PC-9 (cell line): ENCODE measurements at regions not wholly inside any gene's neighbourhood (a gene's known extent, or its start where the extent isn't known, plus 50 kb on each side); places are given as distances from the start of the nearest gene placed in this dataset.

Experiments used
- BruUV-seq: library from RNA; stranded (reverse); fragments of 400-500 nt; replicated peaks from 2 replicates; lab custom pipeline; 2021; lab: Mats Ljungman, UMichigan
- CTCF ChIA-PET: fragments of 300-600 bp; sonication (Branson Sonifier 250); formaldehyde crosslinking; loops from one replicate; lab custom pipeline; 2022; ENCODE audit warnings: antibody characterized with exemption; lab: Charles Lee
- POLR2A ChIA-PET: fragments of 300-600 bp; sonication (Branson Sonifier 250); formaldehyde crosslinking; loops from one replicate; lab custom pipeline; 2022; ENCODE audit warnings: antibody characterized with exemption; ENCODE audit not compliant: unreplicated experiment; lab: Charles Lee
- DNase-seq, 2 experiments: peaks; one replicate each; pipeline versions ENCODE4 v3.0.0 to v3.0.0-alpha.2; 2015 to 2022; ENCODE audit warnings: mixed read lengths in 1 of 2
- H2AFZ ChIP-seq: fragments of 200-600 bp; sonication (generic); 2 replicates; pipeline ENCODE4 v1.8.1; 2017; ENCODE audit warnings: antibody characterized with exemption
- H3F3A ChIP-seq: fragments of 200-600 bp; sonication (generic); 2 replicates; pipeline ENCODE4 v1.8.1; 2017; ENCODE audit warnings: antibody characterized with exemption, mild to moderate bottlenecking, low read depth; ENCODE audit not compliant: insufficient read depth
- H3K27ac ChIP-seq: fragments of 200-600 bp; sonication (generic); 2 replicates; pipeline ENCODE4 v1.6.1; 2016; ENCODE audit warnings: mixed run types
- H3K27me3 ChIP-seq: fragments of 200-600 bp; sonication (generic); 2 replicates; pipeline ENCODE4 v1.6.1; 2016; ENCODE audit warnings: low read depth, mixed run types; ENCODE audit not compliant: insufficient read depth
- H3K36me3 ChIP-seq: fragments of 200-600 bp; sonication (generic); 2 replicates; pipeline ENCODE4 v1.6.1; 2016; ENCODE audit warnings: low read depth, mixed run types
- H3K4me1 ChIP-seq: fragments of 200-600 bp; sonication (generic); replicated peaks from 2 replicates; pipeline ENCODE4 v1.6.1; 2016; ENCODE audit warnings: mixed run types; ENCODE audit not compliant: insufficient read depth
- H3K4me2 ChIP-seq: fragments of 200-600 bp; sonication (generic); 2 replicates; pipeline ENCODE4 v1.6.1; 2017; ENCODE audit warnings: mixed run types
- H3K4me3 ChIP-seq: fragments of 200-600 bp; sonication (generic); 2 replicates; pipeline ENCODE4 v1.6.1; 2016; ENCODE audit warnings: mixed run types
- H3K79me2 ChIP-seq: fragments of 200-600 bp; sonication (generic); 2 replicates; pipeline ENCODE4 v1.6.1; 2017; ENCODE audit warnings: low read depth, mixed run types
- H3K9me2 ChIP-seq: fragments of 200-600 bp; sonication (generic); 2 replicates; pipeline ENCODE4 v1.8.1; 2017; ENCODE audit warnings: mild to moderate bottlenecking; ENCODE audit not compliant: insufficient read depth
- H3K9me3 ChIP-seq: fragments of 200-600 bp; sonication (generic); 2 replicates; pipeline ENCODE4 v1.8.1; 2016; ENCODE audit warnings: low read depth; ENCODE audit not compliant: insufficient read depth
- H4K20me1 ChIP-seq: fragments of 200-600 bp; sonication (generic); 2 replicates; pipeline ENCODE4 v1.8.1; 2017; ENCODE audit not compliant: insufficient read depth
- EZH2 ChIP-seq: fragments of 200-600 bp; sonication (generic); IDR thresholded peaks from 2 replicates; pipeline ENCODE4 v1.8.0; 2017; ENCODE audit warnings: antibody characterized with exemption, low read depth
- intact Hi-C: fragments of 100-400 bp; cut with micrococcal nuclease; formaldehyde crosslinking; loops from one replicate; pipeline ENCODE4 v1.10.0; 2022; ENCODE audit not compliant: unreplicated experiment
- TF ChIP-seq, protein P1 (sequence below): fragments of 200-600 bp; sonication (generic); conservative IDR thresholded peaks from 2 replicates; pipeline ENCODE4 v1.6.1; 2017; ENCODE audit warnings: mixed run types, antibody characterized with exemption, mild to moderate bottlenecking, moderate library complexity

DNA sequence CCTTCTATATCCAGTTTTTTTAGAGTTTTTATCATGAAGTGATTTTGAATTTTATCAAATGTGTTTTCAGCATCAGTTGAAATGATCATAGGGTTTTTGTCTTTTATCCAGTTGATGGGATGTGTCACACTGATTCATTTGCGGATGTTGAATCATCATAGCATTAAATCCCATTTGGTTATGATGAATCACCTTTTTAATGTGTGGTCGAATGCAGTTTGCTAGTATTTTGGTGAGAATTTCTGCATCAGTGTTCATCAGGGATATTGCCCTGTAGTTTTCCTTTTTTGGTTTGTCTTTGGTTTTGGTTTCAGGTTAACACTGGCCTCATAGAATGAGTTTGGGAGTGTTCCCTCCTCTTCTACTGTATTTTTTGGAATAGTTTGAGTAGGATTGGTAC, 80.3 kb downstream of the DIRAS3 start:
- CTCF ChIA-PET, result no interaction called here

DNA sequence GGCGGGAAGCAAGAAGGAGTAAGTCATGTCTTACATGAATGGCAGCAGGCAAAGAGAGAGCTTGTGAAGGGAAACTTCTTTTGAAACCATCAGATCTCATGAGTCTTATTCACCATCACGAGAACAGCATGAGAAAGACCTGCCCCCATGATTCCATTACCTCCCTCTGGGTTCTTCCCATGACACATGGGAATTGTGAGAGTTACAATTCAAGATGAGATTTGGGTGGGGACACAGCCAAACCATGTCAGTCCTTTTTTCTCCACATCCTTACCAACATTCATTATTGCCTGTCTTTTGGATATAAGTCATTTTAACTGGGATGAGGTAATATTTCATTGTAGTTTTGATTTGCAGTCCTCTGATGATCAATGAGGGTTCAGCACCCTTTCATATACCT, 81.0 kb downstream of the DIRAS3 start:
- no peaks in the 10 kb centered on the region for H3K27me3 ChIP-seq
- no peak overlapping the region for H3K4me2 ChIP-seq
- intact Hi-C loops, result no loop called here
- H2AFZ ChIP-seq, result no peak overlapping the region
- peaks cover 4% of the 10 kb centered on the region; the same call in 1 of the 2 replicates for H3K4me1 ChIP-seq
- TF ChIP-seq, protein P1, sequence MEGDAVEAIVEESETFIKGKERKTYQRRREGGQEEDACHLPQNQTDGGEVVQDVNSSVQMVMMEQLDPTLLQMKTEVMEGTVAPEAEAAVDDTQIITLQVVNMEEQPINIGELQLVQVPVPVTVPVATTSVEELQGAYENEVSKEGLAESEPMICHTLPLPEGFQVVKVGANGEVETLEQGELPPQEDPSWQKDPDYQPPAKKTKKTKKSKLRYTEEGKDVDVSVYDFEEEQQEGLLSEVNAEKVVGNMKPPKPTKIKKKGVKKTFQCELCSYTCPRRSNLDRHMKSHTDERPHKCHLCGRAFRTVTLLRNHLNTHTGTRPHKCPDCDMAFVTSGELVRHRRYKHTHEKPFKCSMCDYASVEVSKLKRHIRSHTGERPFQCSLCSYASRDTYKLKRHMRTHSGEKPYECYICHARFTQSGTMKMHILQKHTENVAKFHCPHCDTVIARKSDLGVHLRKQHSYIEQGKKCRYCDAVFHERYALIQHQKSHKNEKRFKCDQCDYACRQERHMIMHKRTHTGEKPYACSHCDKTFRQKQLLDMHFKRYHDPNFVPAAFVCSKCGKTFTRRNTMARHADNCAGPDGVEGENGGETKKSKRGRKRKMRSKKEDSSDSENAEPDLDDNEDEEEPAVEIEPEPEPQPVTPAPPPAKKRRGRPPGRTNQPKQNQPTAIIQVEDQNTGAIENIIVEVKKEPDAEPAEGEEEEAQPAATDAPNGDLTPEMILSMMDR, result no peak
- no peak for TF ChIP-seq EZH2
- DNase-seq, result no peak
- H3K9me3 ChIP-seq, result no peaks in the 10 kb centered on the region; the same call in 1 of the 2 replicates
- no peaks in the 10 kb centered on the region; the same call in 1 of the 2 replicates for H3F3A ChIP-seq
- CTCF ChIA-PET, result no interaction called here
- no peak overlapping the region for H3K4me3 ChIP-seq
- BruUV-seq, result no TSS peak
- no peaks in the 10 kb centered on the region for H4K20me1 ChIP-seq
- H3K79me2 ChIP-seq, result no peaks in the 10 kb centered on the region
- H3K9me2 ChIP-seq, result no peaks in the 10 kb centered on the region; the same call in 1 of the 2 replicates
- H3K27ac ChIP-seq, result no peak overlapping the region
- no peaks in the 10 kb centered on the region for H3K36me3 ChIP-seq
- POLR2A ChIA-PET, result no interaction called here

More for the DNA sequence above, 80.3 kb downstream of the DIRAS3 start:
- no peaks in the 10 kb centered on the region; the same call in 1 of the 2 replicates for H3K9me2 ChIP-seq
- H4K20me1 ChIP-seq, result no peaks in the 10 kb centered on the region
- H3K4me3 ChIP-seq, result no peak overlapping the region
- peak overlapping the region; percentile 11; the same call in 1 of the 2 replicates for H3K27ac ChIP-seq
- H2AFZ ChIP-seq, result no peak overlapping the region
- TF ChIP-seq EZH2, result no peak
- TF ChIP-seq, protein P1, result no peak
- H3K79me2 ChIP-seq, result no peaks in the 10 kb centered on the region
- H3K27me3 ChIP-seq, result no peaks in the 10 kb centered on the region
- no peaks in the 10 kb centered on the region; the same call in 1 of the 2 replicates for H3K9me3 ChIP-seq
- no peaks in the 10 kb centered on the region for H3K36me3 ChIP-seq
- H3K4me1 ChIP-seq, result peaks cover 4% of the 10 kb centered on the region; the same call in 1 of the 2 replicates
- no peak overlapping the region for H3K4me2 ChIP-seq
- BruUV-seq, result no TSS peak
- POLR2A ChIA-PET, result no interaction called here
- peak in 1 of 2 experiments; percentile 45 for DNase-seq
- H3F3A ChIP-seq, result no peaks in the 10 kb centered on the region; the same call in 1 of the 2 replicates
- intact Hi-C loops, result no loop called here

- DNase-seq, result no peak
- no peaks in the 10 kb centered on the region for H3K27me3 ChIP-seq
- intact Hi-C loops, result no loop called here
- H3F3A ChIP-seq, result no peaks in the 10 kb centered on the region; the same call in 1 of the 2 replicates
- no peaks in the 10 kb centered on the region for H4K20me1 ChIP-seq
- no peaks in the 10 kb centered on the region for H3K36me3 ChIP-seq
- POLR2A ChIA-PET, result no interaction called here
- BruUV-seq, result no TSS peak
- CTCF ChIA-PET, result no interaction called here
- TF ChIP-seq, protein P1, result no peak
- TF ChIP-seq EZH2, result no peak
- H3K9me2 ChIP-seq, result no peaks in the 10 kb centered on the region; the same call in 1 of the 2 replicates
- no peak overlapping the region for H3K4me2 ChIP-seq
- H3K4me3 ChIP-seq, result no peak overlapping the region
- H3K4me1 ChIP-seq, result peaks cover 4% of the 10 kb centered on the region; the same call in 1 of the 2 replicates
- H2AFZ ChIP-seq, result no peak overlapping the region
- no peaks in the 10 kb centered on the region for H3K79me2 ChIP-seq
- H3K9me3 ChIP-seq, result peaks cover 18% of the 10 kb centered on the region
- no peak overlapping the region for H3K27ac ChIP-seq
Measured at GRCh38 chr1:67966666-67967009, 83.8 kb downstream of the DIRAS3 start.
